Panc1 (cell line): ENCODE measurements at regions not wholly inside any gene's neighbourhood (a gene's known extent, or its start where the extent isn't known, plus 50 kb on each side); places are given as distances from the start of the nearest gene placed in this dataset.
"Not testable (repeated sequence)": the region's sequence is repeated elsewhere in the genome, so short reads cannot be mapped to it uniquely, and the experiment has no call there.

ENCODE experiments used
- ATAC-seq: fragments of 200-7000 bp; cut with Tn5 transposase; 2 replicates; pipeline ENCODE4 v1.9.1; 2020; ENCODE audit warnings: mild to moderate bottlenecking, moderate library complexity
- BruUV-seq: library from RNA; stranded (reverse); fragments of 400-500 nt; replicated peaks from 2 replicates; lab custom pipeline; 2021; lab: Mats Ljungman, UMichigan
- CTCF ChIA-PET: fragments of 300-600 bp; sonication (Branson Sonifier 250); formaldehyde crosslinking; loops from one replicate; lab custom pipeline; 2022; ENCODE audit warnings: antibody characterized with exemption; lab: Charles Lee
- POLR2A ChIA-PET: fragments of 300-600 bp; sonication (Branson Sonifier 250); formaldehyde crosslinking; loops from one replicate; lab custom pipeline; 2022; ENCODE audit warnings: antibody characterized with exemption; lab: Charles Lee
- DNase-seq: peaks from one replicate; pipeline ENCODE4 v3.0.0-alpha.2; 2010; ENCODE audit warnings: low read depth, low spot score
- H3K27ac ChIP-seq: 2 replicates; pipeline ENCODE4 v1.5.1; 2011; ENCODE audit warnings: mild to moderate bottlenecking, low read length, inconsistent platforms
- H3K27me3 ChIP-seq: fragments of 200-500 bp; sonication (Bioruptor generic); 2 replicates; pipeline ENCODE4 v1.6.0; 2014; ENCODE audit warnings: low read length, inconsistent platforms; ENCODE audit not compliant: control insufficient read depth, insufficient read depth
- H3K36me3 ChIP-seq: fragments of 200-500 bp; sonication (Bioruptor generic); 2 replicates; pipeline ENCODE4 v1.5.1; 2014; ENCODE audit warnings: inconsistent platforms, mild to moderate bottlenecking, low read length, moderate library complexity; ENCODE audit not compliant: control insufficient read depth, insufficient read depth
- H3K4me1 ChIP-seq: 2 replicates; pipeline ENCODE4 v1.5.1; 2011; ENCODE audit warnings: inconsistent platforms, mild to moderate bottlenecking, low read length, moderate library complexity; ENCODE audit not compliant: control insufficient read depth, insufficient read depth
- H3K4me3 ChIP-seq, 2 experiments: 2 replicates each; pipeline ENCODE4 v1.5.1; 2011 to 2012; ENCODE audit warnings: low read depth in 2 of 2, low read length in 2 of 2, mild to moderate bottlenecking in 2 of 2, inconsistent platforms in 1 of 2, moderate library complexity in 1 of 2
- H3K9me3 ChIP-seq: fragments of 200-500 bp; sonication (Bioruptor generic); 2 replicates; pipeline ENCODE4 v1.5.1; 2014; ENCODE audit warnings: low read depth, mild to moderate bottlenecking, inconsistent platforms, low read length, moderate library complexity; ENCODE audit not compliant: control insufficient read depth, insufficient read depth
- CTCF ChIP-seq: fragments of 450-650 bp; IDR thresholded peaks from 2 replicates; pipeline ENCODE4 v1.5.1; 2017; ENCODE audit warnings: mild to moderate bottlenecking
- POLR2AphosphoS5 ChIP-seq: IDR thresholded peaks from 2 replicates; pipeline ENCODE4 v1.6.1; 2012; ENCODE audit warnings: mild to moderate bottlenecking, low read depth, low read length, moderate library complexity
- REST ChIP-seq, 2 experiments: IDR thresholded peaks; 2 replicates each; pipeline ENCODE4 v1.6.1; 2011 to 2012; ENCODE audit warnings: low read depth in 2 of 2, control low read depth in 1 of 2, low read length in 1 of 2, mild to moderate bottlenecking in 1 of 2, moderate library complexity in 1 of 2; ENCODE audit not compliant: insufficient read depth in 1 of 2
- SIN3A ChIP-seq: IDR thresholded peaks from 2 replicates; pipeline ENCODE4 v1.6.1; 2012; ENCODE audit warnings: low read depth, mild to moderate bottlenecking, low read length, moderate library complexity, borderline replicate concordance; ENCODE audit not compliant: insufficient read depth
- TCF7L2 ChIP-seq: IDR thresholded peaks from 2 replicates; pipeline ENCODE4 v1.6.1; 2011; ENCODE audit warnings: mild to moderate bottlenecking, low read depth, low read length, inconsistent platforms
- in situ Hi-C: cut with HindIII; loops from 2 replicates; pipeline ENCODE4 v1.10.0; 2016; ENCODE audit warnings: low sequenced_read_pairs, low pct_unique_long_range_greater_than_20kb
- intact Hi-C: fragments of 100-400 bp; cut with micrococcal nuclease; formaldehyde crosslinking; loops from one replicate; pipeline ENCODE4 v1.10.0; 2022; ENCODE audit not compliant: unreplicated experiment

GRCh38 chr13:100767192-100767591, 92.6 kb upstream of the TMTC4 start:
- ChIA-PET POLR2A (no interaction called here), CTCF (no interaction called here)
- no TSS peak for BruUV-seq
- H3K27me3 ChIP-seq, result no peaks in the 10 kb centered on the region
- ATAC-seq (no peak), DNase-seq (no peak)
- in situ Hi-C loops, result no loop called here
- no peak overlapping the region for H3K4me3 ChIP-seq
- no peaks in the 10 kb centered on the region for H3K4me1 ChIP-seq
- no peaks in the 10 kb centered on the region for H3K9me3 ChIP-seq
- intact Hi-C loops, result no loop called here
- TF ChIP-seq POLR2AphosphoS5, result no peak
- TF ChIP-seq TCF7L2, result no peak
- no peak for TF ChIP-seq SIN3A
- no peak for TF ChIP-seq REST (IDR thresholded peaks at IDR 0.05; ENCODE audit: insufficient read depth in 1 of 2, low read depth in 2 of 2, low read length in 1 of 2)
- no peak for TF ChIP-seq CTCF
- no peak overlapping the region for H3K27ac ChIP-seq
- H3K36me3 ChIP-seq, result no peaks in the 10 kb centered on the region

- BruUV-seq, H3K4me1 ChIP-seq, POLR2A ChIA-PET, DNase-seq, H3K4me3 ChIP-seq, in situ Hi-C loops, H3K36me3 ChIP-seq, intact Hi-C loops, H3K9me3 ChIP-seq, CTCF ChIA-PET, H3K27ac ChIP-seq, ATAC-seq, H3K27me3 ChIP-seq: not testable (repeated sequence)
Measured at GRCh38 chr13:100766570-100766969, 92.0 kb upstream of the TMTC4 start.

GRCh38 chr13:100764937-100765336, 90.3 kb upstream of the TMTC4 start:
- Histone ChIP-seq H3K9me3 (no peaks in the 10 kb centered on the region), H3K27me3 (no peaks in the 10 kb centered on the region), H3K27ac (no peak overlapping the region), H3K36me3 (no peaks in the 10 kb centered on the region), H3K4me1 (no peaks in the 10 kb centered on the region), H3K4me3 (no peak overlapping the region)
- ATAC-seq, result no peak
- ChIA-PET CTCF (no interaction called here), POLR2A (no interaction called here)
- TF ChIP-seq TCF7L2, result no peak
- TF ChIP-seq CTCF, result no peak
- TF ChIP-seq POLR2AphosphoS5, result no peak
- TF ChIP-seq SIN3A, result no peak
- TF ChIP-seq REST (IDR thresholded peaks at IDR 0.05; ENCODE audit: insufficient read depth in 1 of 2, low read depth in 2 of 2, low read length in 1 of 2), result no peak
- BruUV-seq, result no TSS peak
- DNase-seq, result no peak
- in situ Hi-C loops, result no loop called here
- intact Hi-C loops, result no loop called here

- H3K27ac ChIP-seq, H3K36me3 ChIP-seq, CTCF ChIA-PET, ATAC-seq, in situ Hi-C loops, DNase-seq, H3K27me3 ChIP-seq, intact Hi-C loops, POLR2A ChIA-PET, BruUV-seq, H3K9me3 ChIP-seq, H3K4me3 ChIP-seq, H3K4me1 ChIP-seq: not testable (repeated sequence)
Measured at GRCh38 chr13:100762126-100762525, 87.5 kb upstream of the TMTC4 start.
